ENCODE measurements at regions not wholly inside any gene's neighbourhood (a gene's known extent, or its start where the extent isn't known, plus 50 kb on each side); places are given as distances from the start of the nearest gene placed in this dataset.

DNA sequence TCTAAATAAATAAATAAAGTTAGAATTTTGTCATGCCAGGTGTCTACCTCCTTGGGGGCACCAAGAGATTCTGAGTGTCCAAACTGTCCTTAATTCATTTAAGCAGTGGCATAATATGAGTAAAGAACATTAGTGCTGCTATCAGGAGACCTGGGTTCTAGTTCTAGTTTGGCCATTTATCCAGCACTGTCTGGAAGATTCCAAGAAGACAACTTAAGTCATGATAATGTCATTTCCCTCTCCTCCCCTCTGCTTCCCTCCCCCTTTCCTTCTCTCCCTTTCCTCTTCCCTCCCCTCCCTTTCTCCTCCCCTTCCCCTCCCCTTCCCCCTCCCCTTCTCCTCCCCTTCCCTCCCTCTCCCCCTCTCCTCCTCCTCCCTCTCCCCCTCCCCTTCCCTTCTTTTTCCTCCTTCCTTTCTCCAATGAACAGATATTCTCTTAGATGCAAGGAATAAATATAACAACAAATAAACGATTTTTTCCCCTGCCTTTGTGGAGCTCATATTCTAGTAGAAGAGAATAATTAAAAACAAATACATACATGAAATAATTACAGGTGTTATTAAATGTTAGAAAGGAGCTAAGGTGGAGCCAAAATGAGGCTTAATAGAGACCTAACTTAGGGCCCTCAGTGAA is 90.8 kb downstream of the NMUR2 start:
- TF ChIP-seq POLR2AphosphoS5 (IDR thresholded peaks at IDR 0.05) (no peak), EP300 (IDR thresholded peaks at IDR 0.05) (no peak), POLR2A (IDR thresholded peaks at IDR 0.05) (no peak)
- TF ChIP-seq, protein P1, sequence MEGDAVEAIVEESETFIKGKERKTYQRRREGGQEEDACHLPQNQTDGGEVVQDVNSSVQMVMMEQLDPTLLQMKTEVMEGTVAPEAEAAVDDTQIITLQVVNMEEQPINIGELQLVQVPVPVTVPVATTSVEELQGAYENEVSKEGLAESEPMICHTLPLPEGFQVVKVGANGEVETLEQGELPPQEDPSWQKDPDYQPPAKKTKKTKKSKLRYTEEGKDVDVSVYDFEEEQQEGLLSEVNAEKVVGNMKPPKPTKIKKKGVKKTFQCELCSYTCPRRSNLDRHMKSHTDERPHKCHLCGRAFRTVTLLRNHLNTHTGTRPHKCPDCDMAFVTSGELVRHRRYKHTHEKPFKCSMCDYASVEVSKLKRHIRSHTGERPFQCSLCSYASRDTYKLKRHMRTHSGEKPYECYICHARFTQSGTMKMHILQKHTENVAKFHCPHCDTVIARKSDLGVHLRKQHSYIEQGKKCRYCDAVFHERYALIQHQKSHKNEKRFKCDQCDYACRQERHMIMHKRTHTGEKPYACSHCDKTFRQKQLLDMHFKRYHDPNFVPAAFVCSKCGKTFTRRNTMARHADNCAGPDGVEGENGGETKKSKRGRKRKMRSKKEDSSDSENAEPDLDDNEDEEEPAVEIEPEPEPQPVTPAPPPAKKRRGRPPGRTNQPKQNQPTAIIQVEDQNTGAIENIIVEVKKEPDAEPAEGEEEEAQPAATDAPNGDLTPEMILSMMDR (IDR thresholded peaks at IDR 0.05): no peak
